Stomach (tissue), 4 donors: ENCODE measurements at regions not wholly inside any gene's neighbourhood (a gene's known extent, or its start where the extent isn't known, plus 50 kb on each side); places are given as distances from the start of the nearest gene placed in this dataset.
A peak's percentile ranks its signal among the peaks of the same experiment; 100 is the strongest.
"Not testable (repeated sequence)": the region's sequence is repeated elsewhere in the genome, so short reads cannot be mapped to it uniquely, and the experiment has no call there.

ENCODE experiments used
- EP300 ChIP-seq: sonication (generic); formaldehyde crosslinking; IDR thresholded peaks from one replicate; pipeline ENCODE4 v1.6.1; 2017; ENCODE audit warnings: antibody characterized with exemption
- POLR2A ChIP-seq, 4 donors: fragments of 450-650 bp; IDR thresholded peaks; one replicate each; pipeline ENCODE4 v1.6.1; 2016; ENCODE audit warnings: antibody characterized with exemption in 4 of 4, control low read depth in 2 of 4, mild to moderate bottlenecking in 1 of 4, moderate library complexity in 1 of 4
- POLR2AphosphoS5 ChIP-seq, 3 donors: sonication (generic); formaldehyde crosslinking; IDR thresholded peaks; one replicate each; pipeline ENCODE4 v1.6.1; 2016; ENCODE audit warnings: antibody characterized with exemption in 3 of 3
- TF ChIP-seq, protein P1 (sequence below), 7 experiments: fragments of 450-650 bp in 4 of 7; fragments of 200-600 bp in 3 of 7; sonication (generic) in 3 of 7; IDR thresholded peaks; one replicate each; pipeline ENCODE4 v1.5.1; 2016 to 2019; ENCODE audit warnings: antibody characterized with exemption in 7 of 7, control low read depth in 2 of 7, mild to moderate bottlenecking in 1 of 7

GRCh38 chr21:5123655-5124054 lies 5397.7 kb upstream of the TPTE start:
- TF ChIP-seq, protein P1, sequence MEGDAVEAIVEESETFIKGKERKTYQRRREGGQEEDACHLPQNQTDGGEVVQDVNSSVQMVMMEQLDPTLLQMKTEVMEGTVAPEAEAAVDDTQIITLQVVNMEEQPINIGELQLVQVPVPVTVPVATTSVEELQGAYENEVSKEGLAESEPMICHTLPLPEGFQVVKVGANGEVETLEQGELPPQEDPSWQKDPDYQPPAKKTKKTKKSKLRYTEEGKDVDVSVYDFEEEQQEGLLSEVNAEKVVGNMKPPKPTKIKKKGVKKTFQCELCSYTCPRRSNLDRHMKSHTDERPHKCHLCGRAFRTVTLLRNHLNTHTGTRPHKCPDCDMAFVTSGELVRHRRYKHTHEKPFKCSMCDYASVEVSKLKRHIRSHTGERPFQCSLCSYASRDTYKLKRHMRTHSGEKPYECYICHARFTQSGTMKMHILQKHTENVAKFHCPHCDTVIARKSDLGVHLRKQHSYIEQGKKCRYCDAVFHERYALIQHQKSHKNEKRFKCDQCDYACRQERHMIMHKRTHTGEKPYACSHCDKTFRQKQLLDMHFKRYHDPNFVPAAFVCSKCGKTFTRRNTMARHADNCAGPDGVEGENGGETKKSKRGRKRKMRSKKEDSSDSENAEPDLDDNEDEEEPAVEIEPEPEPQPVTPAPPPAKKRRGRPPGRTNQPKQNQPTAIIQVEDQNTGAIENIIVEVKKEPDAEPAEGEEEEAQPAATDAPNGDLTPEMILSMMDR (IDR thresholded peaks at IDR 0.05): peak in 3 of 7 experiments; percentile 15 to 46 (median 39)
- not testable (repeated sequence) for TF ChIP-seq EP300; POLR2A (IDR thresholded peaks at IDR 0.05); POLR2AphosphoS5 (IDR thresholded peaks at IDR 0.05)
